A549 (cell line): ENCODE measurements at regions not wholly inside any gene's neighbourhood (a gene's known extent, or its start where the extent isn't known, plus 50 kb on each side); places are given as distances from the start of the nearest gene placed in this dataset.

Experiments used
- ATAC-seq, 2 experiments: fragments of 200-7000 bp in 1 of 2; fragments of >200 bp in 1 of 2; cut with Nextera tagmentation in 1 of 2; cut with Tn5 transposase in 1 of 2; 3 replicates each; pipeline versions ENCODE4 v1.8.0 to v1.9.1; 2018 to 2020; ENCODE audit warnings: mild to moderate bottlenecking in 1 of 2, moderate library complexity in 1 of 2
- CTCF ChIA-PET: fragments of 300-600 bp; sonication (Branson Sonifier 250); formaldehyde crosslinking; extraction: SDS; loops from one replicate; lab custom pipeline; 2021; ENCODE audit warnings: antibody characterized with exemption, inconsistent platforms; lab: Yijun Ruan, JAX
- POLR2A ChIA-PET: fragments of 350-600 bp; formaldehyde crosslinking; extraction: SDS; loops from one replicate; lab custom pipeline; 2021; ENCODE audit warnings: antibody characterized with exemption, inconsistent platforms; lab: Yijun Ruan, JAX
- DNase-seq, 2 experiments: peaks; one replicate each; pipeline versions ENCODE4 v3.0.0 to v3.0.0-alpha.2; 2011 to 2016; ENCODE audit warnings: low read depth in 1 of 2, low spot score in 1 of 2
- FAIRE-seq: peaks from 2 replicates; lab custom pipeline; 2011; peaks lifted over from hg19 to GRCh38; lab: Jason Lieb, UNC
- H3K27ac ChIP-seq, 2 experiments: fragments of >200 bp; sonication (Bioruptor Twin); formaldehyde crosslinking; 3 replicates each; pipeline ENCODE4 v1.5.1; 2016 to 2017
- H3K4me1 ChIP-seq: fragments of >200 bp; sonication (Bioruptor Twin); formaldehyde crosslinking; 3 replicates; pipeline ENCODE4 v1.6.1; 2016
- H3K4me2 ChIP-seq: fragments of >200 bp; sonication (Bioruptor Twin); formaldehyde crosslinking; 3 replicates; pipeline ENCODE4 v1.6.1; 2016
- H3K4me3 ChIP-seq: fragments of >200 bp; sonication (Bioruptor Twin); formaldehyde crosslinking; 3 replicates; pipeline ENCODE4 v1.5.1; 2016
- H3K9me3 ChIP-seq: fragments of >200 bp; sonication (Bioruptor Twin); formaldehyde crosslinking; 3 replicates; pipeline ENCODE4 v1.6.1; 2016
- BHLHE40 ChIP-seq: IDR thresholded peaks from 2 replicates; pipeline ENCODE4 v1.6.1; 2012; ENCODE audit warnings: low read depth, low read length, inconsistent platforms
- CBX8 ChIP-seq: fragments of 200-600 bp; sonication (generic); IDR thresholded peaks from 2 replicates; pipeline ENCODE4 v1.6.1; 2016
- CHD4 ChIP-seq: fragments of 200-600 bp; sonication (generic); IDR thresholded peaks from 2 replicates; pipeline ENCODE4 v1.6.1; 2016; ENCODE audit warnings: antibody characterized with exemption, mild to moderate bottlenecking, borderline replicate concordance
- ESRRA ChIP-seq: fragments of 150-350 bp; IDR thresholded peaks from 2 replicates; pipeline ENCODE4 v1.6.1; 2014; ENCODE audit warnings: mild to moderate bottlenecking, low read length, borderline replicate concordance
- FOSB ChIP-seq: fragments of 250-450 bp; sonication (Bioruptor Pico); IDR thresholded peaks from 2 replicates; pipeline ENCODE4 v1.5.0; 2020; ENCODE audit warnings: mild to moderate bottlenecking, moderate library complexity
- FOSL2 ChIP-seq, 2 experiments: fragments of 450-650 bp in 1 of 2; fragments of >200 bp in 1 of 2; sonication (Bioruptor Twin) in 1 of 2; formaldehyde crosslinking; IDR thresholded peaks; 2 replicates each; pipeline versions ENCODE4 v1.5.0 to v1.6.1; 2016 to 2020; ENCODE audit warnings: mild to moderate bottlenecking in 1 of 2, moderate library complexity in 1 of 2
- FOXS1 ChIP-seq: fragments of 250-450 bp; sonication (Bioruptor Pico); IDR thresholded peaks from 2 replicates; pipeline ENCODE4 v1.5.0; 2020; ENCODE audit warnings: mild to moderate bottlenecking, moderate library complexity
- HOXA7 ChIP-seq: fragments of 250-450 bp; sonication (Bioruptor Pico); IDR thresholded peaks from 2 replicates; pipeline ENCODE4 v1.5.0; 2020; ENCODE audit warnings: mild to moderate bottlenecking, moderate library complexity
- HOXB5 ChIP-seq: fragments of 250-450 bp; sonication (Bioruptor Pico); IDR thresholded peaks from 2 replicates; pipeline ENCODE4 v1.5.0; 2020; ENCODE audit warnings: mild to moderate bottlenecking, moderate library complexity
- JUNB ChIP-seq: fragments of >200 bp; sonication (Bioruptor Twin); formaldehyde crosslinking; IDR thresholded peaks from 2 replicates; pipeline ENCODE4 v1.6.1; 2016
- KDM1A ChIP-seq: fragments of 200-600 bp; sonication (generic); IDR thresholded peaks from 2 replicates; pipeline ENCODE4 v1.6.1; 2016; ENCODE audit warnings: low read depth, mild to moderate bottlenecking
- MYC ChIP-seq: IDR thresholded peaks from 2 replicates; pipeline ENCODE4 v1.6.1; 2012; ENCODE audit warnings: mild to moderate bottlenecking, inconsistent platforms, low read length, improper control_type of control experiment, borderline replicate concordance
- NFE2L2 ChIP-seq: fragments of 150-350 bp; conservative IDR thresholded peaks from 2 replicates; pipeline ENCODE4 v1.6.1; 2014; ENCODE audit warnings: low read length
- PHF8 ChIP-seq: fragments of 200-600 bp; sonication (generic); IDR thresholded peaks from 2 replicates; pipeline ENCODE4 v1.6.1; 2016; ENCODE audit warnings: low read depth, mild to moderate bottlenecking, antibody characterized with exemption, moderate library complexity, borderline replicate concordance
- POLR2A ChIP-seq: IDR thresholded peaks from 2 replicates; pipeline ENCODE4 v1.6.1; 2012; ENCODE audit warnings: mild to moderate bottlenecking, low read length
- RARB ChIP-seq: fragments of 250-450 bp; sonication (Bioruptor Pico); IDR thresholded peaks from 2 replicates; pipeline ENCODE4 v1.8.0; 2021; ENCODE audit warnings: mild to moderate bottlenecking, moderate library complexity
- RCOR1 ChIP-seq: fragments of 150-350 bp; IDR thresholded peaks from 2 replicates; pipeline ENCODE4 v1.6.1; 2014; ENCODE audit warnings: antibody characterized with exemption, low read length, low read depth
- RFX5 ChIP-seq: fragments of 450-650 bp; IDR thresholded peaks from 2 replicates; pipeline ENCODE4 v1.7.1; 2014; ENCODE audit warnings: antibody characterized with exemption, mild to moderate bottlenecking, moderate library complexity
- RNF2 ChIP-seq: fragments of 200-600 bp; sonication (generic); IDR thresholded peaks from 2 replicates; pipeline ENCODE4 v1.6.1; 2016; ENCODE audit warnings: low read depth, mild to moderate bottlenecking, antibody characterized with exemption, moderate library complexity, borderline replicate concordance
- SMC3 ChIP-seq: fragments of >200 bp; sonication (Bioruptor Twin); formaldehyde crosslinking; IDR thresholded peaks from 3 replicates; pipeline ENCODE4 v1.6.1; 2018; ENCODE audit warnings: inconsistent platforms
- SREBF2 ChIP-seq: fragments of 450-650 bp; IDR thresholded peaks from 2 replicates; pipeline ENCODE4 v1.6.1; 2014; ENCODE audit warnings: mild to moderate bottlenecking, moderate library complexity
- TFCP2L1 ChIP-seq: fragments of 250-450 bp; sonication (Bioruptor Pico); IDR thresholded peaks from 2 replicates; pipeline ENCODE4 v1.5.0; 2021; ENCODE audit warnings: mild to moderate bottlenecking
- TP53 ChIP-seq: fragments of 250-450 bp; sonication (Bioruptor Pico); IDR thresholded peaks from 2 replicates; pipeline ENCODE4 v1.5.0; 2021; ENCODE audit warnings: mild to moderate bottlenecking, moderate library complexity
- ZNF302 ChIP-seq: fragments of 250-450 bp; sonication (Bioruptor Pico); IDR thresholded peaks from 2 replicates; pipeline ENCODE4 v1.9.0; 2021; ENCODE audit warnings: inconsistent platforms, mild to moderate bottlenecking, moderate library complexity
- WGBS: methylation state at CpG from one replicate; pipeline ENCODE4 v1.1.6; 2017; ENCODE audit errors: missing lambda C conversion rate; 5-methylcytosine and 5-hydroxymethylcytosine counted together
- TF ChIP-seq, protein P1 (sequence below): fragments of 200-600 bp; sonication (generic); IDR thresholded peaks from 2 replicates; pipeline ENCODE4 v1.6.1; 2016; ENCODE audit warnings: antibody characterized with exemption, mild to moderate bottlenecking, moderate library complexity
- TF ChIP-seq, protein P2 (sequence below): fragments of >200 bp; sonication (Bioruptor Twin); formaldehyde crosslinking; IDR thresholded peaks from 3 replicates; pipeline ENCODE4 v1.5.1; 2016
- TF ChIP-seq, protein P3 (sequence below): fragments of >200 bp; sonication (Bioruptor Twin); formaldehyde crosslinking; IDR thresholded peaks from 2 replicates; pipeline ENCODE4 v1.6.1; 2016
- TF ChIP-seq, protein P4 (sequence below): fragments of 150-350 bp; IDR thresholded peaks from 2 replicates; pipeline ENCODE4 v1.6.1; 2014; ENCODE audit warnings: low read depth, mild to moderate bottlenecking, low read length
- TF ChIP-seq, protein P5 (sequence below): IDR thresholded peaks from 2 replicates; pipeline ENCODE4 v1.6.1; 2012
- TF ChIP-seq, protein P6 (sequence below): fragments of 250-450 bp; sonication (Bioruptor Pico); IDR thresholded peaks from 2 replicates; pipeline ENCODE4 v1.5.0; 2020; ENCODE audit warnings: low read depth, mild to moderate bottlenecking, moderate library complexity

DNA sequence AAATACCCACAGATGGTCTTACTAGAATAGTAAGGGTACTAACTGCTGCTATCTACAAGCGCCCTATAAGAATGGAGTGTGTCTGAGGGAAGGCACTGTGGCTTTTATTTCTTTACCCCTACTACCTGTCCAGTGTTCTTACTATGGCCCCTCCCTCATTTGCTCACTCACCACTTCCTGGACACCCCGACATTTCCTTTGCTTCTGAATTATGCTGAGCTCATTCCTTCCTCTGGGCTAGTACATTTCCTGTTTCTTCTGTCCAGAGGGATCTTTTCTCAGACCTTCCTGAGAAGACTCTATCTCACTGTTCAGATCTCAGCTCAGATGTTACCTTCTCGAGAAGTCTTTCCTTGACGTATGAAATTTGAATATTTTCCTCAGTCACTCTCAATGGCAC is 192.1 kb upstream of the DAB1 start:
- Histone ChIP-seq H3K4me3 (no peak overlapping the region), H3K4me2 (no peak overlapping the region), H3K4me1 (no peaks in the 10 kb centered on the region), H3K27ac (no peak overlapping the region), H3K9me3 (no peaks in the 10 kb centered on the region)
- ChIA-PET CTCF (no interaction called here), POLR2A (no interaction called here)
- 10% methylated on average over 4 of the region's 4 CpGs for WGBS
- FAIRE-seq: no peak
- no peak for DNase-seq
- no peak for ATAC-seq
- no peak for TF ChIP-seq SMC3
- TF ChIP-seq MYC: no peak
- TF ChIP-seq, protein P1, sequence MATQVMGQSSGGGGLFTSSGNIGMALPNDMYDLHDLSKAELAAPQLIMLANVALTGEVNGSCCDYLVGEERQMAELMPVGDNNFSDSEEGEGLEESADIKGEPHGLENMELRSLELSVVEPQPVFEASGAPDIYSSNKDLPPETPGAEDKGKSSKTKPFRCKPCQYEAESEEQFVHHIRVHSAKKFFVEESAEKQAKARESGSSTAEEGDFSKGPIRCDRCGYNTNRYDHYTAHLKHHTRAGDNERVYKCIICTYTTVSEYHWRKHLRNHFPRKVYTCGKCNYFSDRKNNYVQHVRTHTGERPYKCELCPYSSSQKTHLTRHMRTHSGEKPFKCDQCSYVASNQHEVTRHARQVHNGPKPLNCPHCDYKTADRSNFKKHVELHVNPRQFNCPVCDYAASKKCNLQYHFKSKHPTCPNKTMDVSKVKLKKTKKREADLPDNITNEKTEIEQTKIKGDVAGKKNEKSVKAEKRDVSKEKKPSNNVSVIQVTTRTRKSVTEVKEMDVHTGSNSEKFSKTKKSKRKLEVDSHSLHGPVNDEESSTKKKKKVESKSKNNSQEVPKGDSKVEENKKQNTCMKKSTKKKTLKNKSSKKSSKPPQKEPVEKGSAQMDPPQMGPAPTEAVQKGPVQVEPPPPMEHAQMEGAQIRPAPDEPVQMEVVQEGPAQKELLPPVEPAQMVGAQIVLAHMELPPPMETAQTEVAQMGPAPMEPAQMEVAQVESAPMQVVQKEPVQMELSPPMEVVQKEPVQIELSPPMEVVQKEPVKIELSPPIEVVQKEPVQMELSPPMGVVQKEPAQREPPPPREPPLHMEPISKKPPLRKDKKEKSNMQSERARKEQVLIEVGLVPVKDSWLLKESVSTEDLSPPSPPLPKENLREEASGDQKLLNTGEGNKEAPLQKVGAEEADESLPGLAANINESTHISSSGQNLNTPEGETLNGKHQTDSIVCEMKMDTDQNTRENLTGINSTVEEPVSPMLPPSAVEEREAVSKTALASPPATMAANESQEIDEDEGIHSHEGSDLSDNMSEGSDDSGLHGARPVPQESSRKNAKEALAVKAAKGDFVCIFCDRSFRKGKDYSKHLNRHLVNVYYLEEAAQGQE: no peak
- TF ChIP-seq, protein P2, sequence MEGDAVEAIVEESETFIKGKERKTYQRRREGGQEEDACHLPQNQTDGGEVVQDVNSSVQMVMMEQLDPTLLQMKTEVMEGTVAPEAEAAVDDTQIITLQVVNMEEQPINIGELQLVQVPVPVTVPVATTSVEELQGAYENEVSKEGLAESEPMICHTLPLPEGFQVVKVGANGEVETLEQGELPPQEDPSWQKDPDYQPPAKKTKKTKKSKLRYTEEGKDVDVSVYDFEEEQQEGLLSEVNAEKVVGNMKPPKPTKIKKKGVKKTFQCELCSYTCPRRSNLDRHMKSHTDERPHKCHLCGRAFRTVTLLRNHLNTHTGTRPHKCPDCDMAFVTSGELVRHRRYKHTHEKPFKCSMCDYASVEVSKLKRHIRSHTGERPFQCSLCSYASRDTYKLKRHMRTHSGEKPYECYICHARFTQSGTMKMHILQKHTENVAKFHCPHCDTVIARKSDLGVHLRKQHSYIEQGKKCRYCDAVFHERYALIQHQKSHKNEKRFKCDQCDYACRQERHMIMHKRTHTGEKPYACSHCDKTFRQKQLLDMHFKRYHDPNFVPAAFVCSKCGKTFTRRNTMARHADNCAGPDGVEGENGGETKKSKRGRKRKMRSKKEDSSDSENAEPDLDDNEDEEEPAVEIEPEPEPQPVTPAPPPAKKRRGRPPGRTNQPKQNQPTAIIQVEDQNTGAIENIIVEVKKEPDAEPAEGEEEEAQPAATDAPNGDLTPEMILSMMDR: no peak
- TF ChIP-seq TFCP2L1 (CRISPR knock-in tag): no peak
- TF ChIP-seq, protein P3, sequence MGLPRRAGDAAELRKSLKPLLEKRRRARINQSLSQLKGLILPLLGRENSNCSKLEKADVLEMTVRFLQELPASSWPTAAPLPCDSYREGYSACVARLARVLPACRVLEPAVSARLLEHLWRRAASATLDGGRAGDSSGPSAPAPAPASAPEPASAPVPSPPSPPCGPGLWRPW: no peak
- TF ChIP-seq, protein P4, sequence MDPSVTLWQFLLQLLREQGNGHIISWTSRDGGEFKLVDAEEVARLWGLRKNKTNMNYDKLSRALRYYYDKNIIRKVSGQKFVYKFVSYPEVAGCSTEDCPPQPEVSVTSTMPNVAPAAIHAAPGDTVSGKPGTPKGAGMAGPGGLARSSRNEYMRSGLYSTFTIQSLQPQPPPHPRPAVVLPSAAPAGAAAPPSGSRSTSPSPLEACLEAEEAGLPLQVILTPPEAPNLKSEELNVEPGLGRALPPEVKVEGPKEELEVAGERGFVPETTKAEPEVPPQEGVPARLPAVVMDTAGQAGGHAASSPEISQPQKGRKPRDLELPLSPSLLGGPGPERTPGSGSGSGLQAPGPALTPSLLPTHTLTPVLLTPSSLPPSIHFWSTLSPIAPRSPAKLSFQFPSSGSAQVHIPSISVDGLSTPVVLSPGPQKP: no peak
- TF ChIP-seq, protein P5, sequence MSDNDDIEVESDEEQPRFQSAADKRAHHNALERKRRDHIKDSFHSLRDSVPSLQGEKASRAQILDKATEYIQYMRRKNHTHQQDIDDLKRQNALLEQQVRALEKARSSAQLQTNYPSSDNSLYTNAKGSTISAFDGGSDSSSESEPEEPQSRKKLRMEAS: no peak
- TF ChIP-seq ZNF302 (CRISPR knock-in tag): no peak
- TF ChIP-seq FOXS1 (CRISPR knock-in tag): no peak
- TF ChIP-seq BHLHE40: no peak
- no peak for TF ChIP-seq NFE2L2
- no peak for TF ChIP-seq RARB (CRISPR knock-in tag)
- no peak for TF ChIP-seq FOSL2 (IDR thresholded peaks at IDR 0.05)
- no peak for TF ChIP-seq FOSL2 (CRISPR knock-in tag; IDR thresholded peaks at IDR 0.05)
- no peak for TF ChIP-seq RFX5
- TF ChIP-seq, protein P6, sequence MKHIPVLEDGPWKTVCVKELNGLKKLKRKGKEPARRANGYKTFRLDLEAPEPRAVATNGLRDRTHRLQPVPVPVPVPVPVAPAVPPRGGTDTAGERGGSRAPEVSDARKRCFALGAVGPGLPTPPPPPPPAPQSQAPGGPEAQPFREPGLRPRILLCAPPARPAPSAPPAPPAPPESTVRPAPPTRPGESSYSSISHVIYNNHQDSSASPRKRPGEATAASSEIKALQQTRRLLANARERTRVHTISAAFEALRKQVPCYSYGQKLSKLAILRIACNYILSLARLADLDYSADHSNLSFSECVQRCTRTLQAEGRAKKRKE: no peak
- TF ChIP-seq CBX8: no peak
- no peak for TF ChIP-seq HOXB5
- no peak for TF ChIP-seq PHF8

DNA sequence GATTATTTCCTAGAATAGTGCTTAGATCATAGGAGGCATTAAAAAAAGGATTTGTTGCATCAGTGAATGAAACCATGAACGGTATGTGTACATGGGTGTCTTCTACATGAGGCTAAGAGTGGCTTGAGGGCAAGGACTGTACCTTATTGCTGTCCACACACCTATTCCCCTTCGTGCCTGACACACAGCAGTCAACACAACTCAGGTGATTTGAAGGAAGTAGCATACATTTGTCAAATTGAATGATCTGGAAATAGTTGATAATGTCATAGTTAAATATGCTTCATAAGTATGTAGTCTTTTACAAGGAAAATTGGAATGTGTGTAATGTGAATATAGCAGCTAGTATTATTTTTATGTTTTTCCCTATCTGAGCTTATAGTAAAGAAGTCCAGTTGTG is 189.0 kb upstream of the DAB1 start:
- TF ChIP-seq RCOR1 (no peak), POLR2A (no peak), FOSL2 (IDR thresholded peaks at IDR 0.05) (no peak), FOSL2 (CRISPR knock-in tag; IDR thresholded peaks at IDR 0.05) (no peak), CHD4 (no peak), FOSB (no peak), SREBF2 (no peak), ESRRA (no peak), RNF2 (no peak), KDM1A (no peak), JUNB (no peak), TP53 (CRISPR knock-in tag) (no peak), HOXA7 (CRISPR knock-in tag) (no peak)
- TF ChIP-seq, protein P2: no peak
- TF ChIP-seq, protein P5: no peak
- FAIRE-seq (no peak), DNase-seq (no peak), ATAC-seq (no peak)
- H3K27ac ChIP-seq: no peak overlapping the region
- ChIA-PET CTCF (no interaction called here), POLR2A (no interaction called here)
- no peaks in the 10 kb centered on the region for H3K4me1 ChIP-seq
- 6% methylated on average over 2 of the region's 2 CpGs for WGBS
- no peak overlapping the region for H3K4me3 ChIP-seq
- no peaks in the 10 kb centered on the region for H3K9me3 ChIP-seq
- H3K4me2 ChIP-seq: no peak overlapping the region
